CD4-positive, alpha-beta T cell treated with Interleukin-17A for 4 hours (primary cell): ENCODE measurements at regions not wholly inside any gene's neighbourhood (a gene's known extent, or its start where the extent isn't known, plus 50 kb on each side); places are given as distances from the start of the nearest gene placed in this dataset.

Source experiments
- DNase-seq: peaks from one replicate; pipeline ENCODE4 v3.0.0-alpha.2; 2020; ENCODE audit warnings: mixed read lengths

DNA sequence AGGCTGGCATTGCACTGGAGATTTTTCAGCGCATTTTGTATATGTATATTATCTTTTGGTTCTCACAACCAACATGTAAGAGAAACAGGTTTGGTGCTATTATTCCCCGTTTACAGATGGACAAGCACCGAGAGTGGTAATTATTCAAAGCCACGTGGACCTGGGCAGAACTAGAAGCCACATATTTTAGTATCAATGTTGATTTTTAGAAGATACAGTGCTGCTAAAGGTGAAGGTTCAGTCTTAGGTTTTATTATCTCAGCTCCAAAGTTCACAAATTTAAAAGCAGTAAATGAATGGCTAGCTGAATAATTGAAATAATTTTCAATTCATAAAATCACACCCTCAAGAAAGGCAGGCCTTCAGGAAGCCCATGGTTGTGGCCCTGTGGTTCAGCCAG lies 400.6 kb upstream of the ID2 start:
- no peak for DNase-seq

- DNase-seq: no peak
These were observed 399.7 kb upstream of the ID2 start for GRCh38 chr2:8281950-8282857.

- no peak for DNase-seq
These were observed 399.0 kb upstream of the ID2 start for GRCh38 chr2:8282858-8283252.

DNA sequence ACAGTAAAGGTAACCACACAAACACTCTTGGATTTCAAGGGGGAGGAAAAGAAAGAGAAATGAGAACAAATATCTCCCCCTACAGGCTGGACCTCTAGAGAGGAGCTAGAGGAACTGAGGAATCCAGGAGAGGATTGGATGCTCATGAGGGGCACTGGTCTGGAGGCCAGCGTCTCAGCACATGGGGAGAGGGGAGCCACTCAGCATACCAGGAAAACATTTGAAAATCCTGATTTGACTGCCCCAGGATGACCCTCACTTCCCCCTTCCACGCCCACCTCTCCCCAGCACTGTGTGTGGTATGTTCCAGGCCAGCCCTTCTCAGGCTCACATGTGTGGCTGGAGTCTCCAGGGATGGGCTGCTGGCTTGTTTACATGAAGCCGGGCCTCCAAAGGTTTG lies 396.8 kb upstream of the ID2 start:
- DNase-seq: no peak

DNA sequence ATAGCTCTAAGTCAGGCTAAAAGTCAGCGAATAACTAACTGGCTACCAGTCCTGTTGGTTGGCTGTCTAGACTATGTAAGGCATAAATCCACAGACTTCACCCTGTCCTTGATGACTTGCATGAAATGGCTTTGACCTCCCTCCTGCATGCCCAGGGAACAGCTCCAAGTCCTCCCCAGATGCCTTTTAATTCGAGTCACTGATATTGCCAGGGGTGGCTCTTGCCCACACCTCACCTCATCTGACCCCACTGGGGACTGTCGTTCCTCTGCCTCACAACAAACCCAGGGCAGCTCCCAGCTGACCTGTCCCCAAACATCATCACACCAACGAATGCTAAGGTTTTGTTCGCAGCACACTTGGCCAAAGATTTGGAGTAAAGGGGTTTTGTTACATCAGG lies 396.0 kb upstream of the ID2 start:
- no peak for DNase-seq

DNA sequence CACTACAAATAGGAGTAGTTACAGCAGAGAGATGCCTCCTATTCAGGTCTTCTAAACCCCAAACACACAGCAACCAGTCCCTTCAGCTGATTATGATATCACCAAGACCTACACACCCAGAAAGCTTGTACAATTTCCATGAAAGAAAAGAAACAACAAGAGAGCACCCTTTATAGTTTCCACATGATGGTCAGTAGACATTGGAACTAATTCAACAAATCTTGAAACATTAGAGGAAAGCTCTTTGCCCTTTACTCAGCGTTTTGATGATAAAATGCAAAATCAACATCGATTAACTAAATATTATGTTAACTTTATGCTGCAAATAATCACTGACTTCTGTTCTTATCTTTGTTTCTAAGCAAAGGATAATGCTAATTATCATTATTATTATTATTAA lies 393.6 kb upstream of the ID2 start:
- no peak for DNase-seq

- no peak for DNase-seq
These were observed 392.7 kb upstream of the ID2 start for GRCh38 chr2:8289111-8289510.

- no peak for DNase-seq
These were observed 391.0 kb upstream of the ID2 start for GRCh38 chr2:8290771-8291352.

DNA sequence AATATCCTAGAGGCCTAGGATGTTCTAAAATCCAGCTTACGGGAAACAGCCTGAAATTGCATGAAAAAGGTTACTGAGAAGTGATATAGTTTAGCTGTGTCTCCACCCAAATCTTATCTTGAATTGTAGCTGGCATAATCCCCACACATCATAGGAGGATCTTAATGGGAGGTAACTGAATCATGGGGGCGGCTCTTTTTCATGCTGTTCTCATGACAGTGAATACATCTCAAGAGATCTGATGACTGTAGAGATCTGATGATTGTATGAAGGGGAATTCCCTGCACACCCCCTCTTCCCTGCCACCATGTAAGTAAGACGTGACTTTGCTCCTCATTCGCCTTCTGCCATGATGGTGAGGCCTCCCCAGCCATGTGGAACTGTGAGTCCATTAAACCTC lies 385.6 kb upstream of the ID2 start:
- DNase-seq: no peak

DNA sequence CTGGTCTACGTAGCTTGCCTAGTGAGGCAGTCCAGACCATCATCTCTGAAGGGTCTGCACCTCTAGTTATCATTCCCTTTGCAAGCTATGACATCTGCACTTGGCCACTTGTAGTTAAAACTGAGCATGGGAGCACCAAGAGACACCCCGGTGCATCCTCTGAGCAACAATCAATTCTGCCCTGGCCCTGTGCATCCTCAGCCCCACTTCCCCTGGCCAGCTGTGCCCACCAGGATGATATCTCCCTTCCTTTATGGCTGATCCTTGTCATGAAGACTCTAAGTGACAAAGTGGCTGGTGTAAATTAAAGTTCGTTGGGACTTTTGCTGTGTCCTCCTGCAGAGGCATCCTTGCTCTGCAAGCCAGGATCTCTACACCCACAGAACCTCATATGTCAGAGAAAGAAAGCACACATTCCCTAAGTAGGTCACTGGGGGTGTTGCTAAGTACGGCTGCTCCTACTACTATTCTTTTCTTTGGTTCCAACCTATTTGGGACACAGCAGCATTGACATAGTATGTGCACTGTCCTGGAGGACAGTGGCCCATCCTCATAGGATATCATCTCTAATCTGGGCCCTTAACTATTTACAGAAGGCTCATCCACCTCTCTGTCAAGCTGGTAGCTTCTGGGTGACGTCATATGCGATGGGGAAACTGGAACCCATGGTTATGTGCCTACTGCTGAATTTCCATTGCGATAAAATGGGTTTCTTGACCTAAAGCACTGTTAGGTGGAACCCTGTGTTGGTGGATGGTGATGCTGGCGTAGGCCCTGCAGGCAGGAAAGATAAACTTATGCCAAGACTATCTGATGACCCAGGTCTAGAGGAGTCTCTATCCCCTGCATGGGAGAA lies 384.3 kb upstream of the ID2 start:
- DNase-seq: no peak

DNA sequence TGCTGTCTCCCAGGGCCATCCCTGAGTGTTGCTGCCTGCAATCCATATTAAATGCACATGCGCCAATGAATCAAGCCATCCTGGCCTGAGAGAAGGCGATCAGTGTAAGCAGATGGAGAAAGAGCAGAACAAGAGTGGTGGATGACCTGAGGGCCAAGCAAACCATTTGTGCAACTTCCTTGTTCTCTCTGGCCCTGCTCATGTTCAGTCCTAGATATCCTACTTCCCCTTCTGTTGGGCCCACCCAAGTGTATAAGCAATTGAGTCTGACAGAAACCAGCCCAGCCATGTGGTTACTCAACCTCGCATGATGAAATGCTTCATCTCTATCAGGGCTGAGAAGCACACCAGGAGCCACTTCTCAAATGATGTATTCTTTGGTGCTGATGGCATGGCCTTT lies 383.1 kb upstream of the ID2 start:
- no peak for DNase-seq

GRCh38 chr2:8300216-8300615 lies 381.6 kb upstream of the ID2 start:
- no peak for DNase-seq

GRCh38 chr2:8300905-8301304 lies 381.0 kb upstream of the ID2 start:
- no peak for DNase-seq

- peak; percentile 77 for DNase-seq
These were observed 378.5 kb upstream of the ID2 start for GRCh38 chr2:8303322-8303832.

GRCh38 chr2:8304821-8305766 lies 376.8 kb upstream of the ID2 start:
- DNase-seq: no peak

DNA sequence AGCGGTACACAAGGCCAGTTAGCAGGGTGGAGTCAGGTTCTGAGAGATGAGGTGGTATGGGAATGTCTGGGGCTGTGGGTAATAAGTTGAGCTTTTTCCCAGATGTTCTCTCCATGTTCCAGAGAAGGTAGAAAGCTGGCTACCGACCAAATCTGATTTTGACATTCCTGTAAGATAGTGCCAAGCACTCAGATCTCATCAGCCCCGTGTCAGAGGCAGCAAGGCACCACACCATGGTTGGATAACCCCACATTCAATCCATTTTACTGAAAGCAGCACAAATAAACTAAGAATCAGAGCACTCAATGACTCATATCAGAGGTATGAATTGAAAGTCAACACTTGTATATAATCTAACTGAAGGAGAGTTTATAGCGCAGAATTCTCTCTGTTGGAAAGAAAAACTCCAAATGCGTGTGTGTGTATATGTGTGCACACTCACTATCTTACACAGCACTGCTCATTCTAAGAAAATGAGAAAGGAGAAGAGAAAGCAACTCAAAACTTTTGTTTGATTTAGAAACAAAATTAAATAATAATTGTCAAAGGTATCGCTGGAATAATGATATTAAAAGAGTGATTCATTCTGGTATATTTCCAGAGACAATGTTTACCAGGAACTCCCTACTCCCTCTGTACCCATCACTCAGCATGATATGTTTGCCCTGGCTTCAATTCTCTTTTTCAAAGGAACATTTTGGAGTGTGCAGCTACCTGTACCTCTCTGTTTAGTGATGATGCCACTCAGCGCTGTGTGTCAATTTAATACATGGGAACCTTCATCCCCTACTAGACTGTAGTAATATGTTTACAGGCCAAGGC lies 375.1 kb upstream of the ID2 start:
- no peak for DNase-seq

- no peak for DNase-seq
These were observed 374.2 kb upstream of the ID2 start for GRCh38 chr2:8307606-8308180.

DNA sequence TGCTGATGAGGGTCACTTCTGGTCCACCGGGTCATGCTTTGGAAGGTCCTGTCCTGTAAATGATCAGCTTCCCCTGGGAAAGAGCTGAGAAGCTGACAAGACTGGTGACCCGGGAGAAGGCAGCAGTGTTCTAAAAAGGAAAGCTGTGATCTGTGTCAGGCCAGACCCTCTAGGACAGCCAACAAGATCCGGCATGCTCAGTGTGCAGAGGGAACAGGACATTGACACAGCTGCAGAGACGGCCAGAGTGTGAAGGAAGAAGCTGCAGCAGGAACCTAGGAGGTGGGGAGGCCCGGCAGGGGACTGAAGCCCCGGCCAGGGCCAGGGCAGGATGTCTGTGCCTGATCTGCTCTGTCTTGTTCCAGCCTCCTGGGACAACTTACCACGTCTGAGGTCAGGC lies 372.7 kb upstream of the ID2 start:
- DNase-seq: no peak

DNA sequence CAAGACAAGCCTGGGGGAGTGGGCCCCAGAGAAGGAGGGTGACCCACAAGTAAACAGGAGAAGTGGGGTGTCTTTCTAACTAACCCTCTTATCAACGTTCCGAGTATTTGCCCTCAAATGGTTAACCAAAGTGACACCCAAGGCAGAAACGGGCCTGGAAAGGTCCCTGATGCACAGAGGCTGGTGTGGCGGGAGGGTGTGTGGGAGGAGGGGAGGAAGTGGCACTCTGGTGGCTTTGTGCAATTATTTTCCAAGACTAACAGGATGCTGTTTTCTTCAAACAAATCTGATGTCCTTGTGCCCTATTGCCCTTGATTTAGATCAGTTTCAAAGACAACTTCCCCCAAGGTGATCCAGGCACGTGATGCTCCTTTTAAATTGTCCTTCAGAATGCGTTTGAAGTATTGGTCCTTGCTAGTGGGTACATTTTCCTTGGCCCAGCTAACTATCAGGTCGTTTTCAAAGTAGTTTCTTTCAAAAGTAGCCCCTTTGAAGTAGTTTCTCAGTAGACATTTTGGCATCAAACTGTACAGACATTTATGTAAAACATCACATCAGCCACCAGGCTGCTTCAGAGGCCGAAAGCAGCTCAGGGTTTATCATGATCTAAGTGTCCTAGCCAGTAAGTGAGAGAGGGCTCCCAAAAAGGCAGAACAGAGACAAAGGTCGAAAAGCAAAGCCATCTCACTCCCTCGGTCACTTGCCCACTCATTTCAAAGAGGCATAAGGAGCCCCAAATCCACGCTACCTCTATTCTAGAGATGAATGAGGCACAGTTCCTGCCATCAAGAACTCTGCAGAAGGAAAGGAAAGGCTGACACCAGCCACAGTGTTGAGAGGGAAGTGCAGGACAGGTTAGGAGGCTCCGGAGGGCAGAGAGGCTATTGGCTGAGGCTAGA lies 371.1 kb upstream of the ID2 start:
- peak; percentile 49 for DNase-seq

- no peak for DNase-seq
These were observed 369.6 kb upstream of the ID2 start for GRCh38 chr2:8312221-8312620.
